ENCODE measurements at regions not wholly inside any gene's neighbourhood (a gene's known extent, or its start where the extent isn't known, plus 50 kb on each side); places are given as distances from the start of the nearest gene placed in this dataset.

GRCh38 chr5:57012511-57012910 is 60.6 kb upstream of the MIER3 start:
- H4K91ac ChIP-seq (ENCODE audit: insufficient read length, low read depth, low read length) = no peak overlapping the region
- no peak overlapping the region for H4K5ac ChIP-seq (ENCODE audit: insufficient read length, low read depth, low read length)
- Mint-ChIP-seq H3K27ac (no peak overlapping the region), H3K36me3 (ENCODE audit: insufficient read depth in 1 of 3, low read depth in 3 of 3) (no peaks in the 10 kb centered on the region), H3K9me3 (no peaks in the 10 kb centered on the region), H3K4me3 (no peak overlapping the region), H3K4me1 (peaks cover 16 to 20% of the 10 kb centered on the region in 2 experiments), H3K27me3 (ENCODE audit: low read depth) (no peaks in the 10 kb centered on the region)
- H3T11ph ChIP-seq (ENCODE audit: low read length) = no peak overlapping the region
- no peak for DNase-seq
- no peak overlapping the region for H2AK5ac ChIP-seq (ENCODE audit: insufficient read length, low read length)
- H4K20me1 ChIP-seq (ENCODE audit: control insufficient read depth, insufficient read depth, insufficient read length) = no peaks in the 10 kb centered on the region
- H3K56ac ChIP-seq (ENCODE audit: insufficient read length, low read depth, low read length) = no peak overlapping the region
- H3K23ac ChIP-seq (ENCODE audit: insufficient read length, low read depth, low read length) = no peak overlapping the region
- H3K18ac ChIP-seq (ENCODE audit: insufficient read length, low read depth, low read length) = no peak overlapping the region
- H2AFZ ChIP-seq (ENCODE audit: low read length) = no peak overlapping the region
- TF ChIP-seq CTCF (conservative IDR thresholded peaks at IDR 0.05) = no peak
- H3K14ac ChIP-seq (ENCODE audit: insufficient read depth, low read length) = no peak overlapping the region
- H3K27ac ChIP-seq (ENCODE audit: insufficient read length, low read depth, low read length) = no peak overlapping the region
- H2BK20ac ChIP-seq (ENCODE audit: low read depth, low read length, poor library complexity, severe bottlenecking) = no peak overlapping the region
- no peak overlapping the region for H3K4ac ChIP-seq (ENCODE audit: low read depth, low read length)
- no peaks in the 10 kb centered on the region for H3K79me1 ChIP-seq (ENCODE audit: insufficient read depth, low read depth, low read length, poor library complexity, severe bottlenecking)
- no peaks in the 10 kb centered on the region for H3K9me3 ChIP-seq (ENCODE audit: control insufficient read depth, low read depth, low read length)
- H2BK5ac ChIP-seq (ENCODE audit: insufficient read length, low read length) = no peak overlapping the region
- no peak overlapping the region for H2BK12ac ChIP-seq (ENCODE audit: insufficient read length, low read depth, low read length)
- no peaks in the 10 kb centered on the region for H3K79me2 ChIP-seq (ENCODE audit: insufficient read depth, low read length)
- H2BK15ac ChIP-seq (ENCODE audit: low read depth, low read length) = no peak overlapping the region
- no peaks in the 10 kb centered on the region for H3K4me1 ChIP-seq (ENCODE audit: insufficient read depth, low read length)
- no peak overlapping the region for H3K9ac ChIP-seq (ENCODE audit: extremely low read depth, insufficient read length, low read length)
- H3K23me2 ChIP-seq (ENCODE audit: insufficient read length, low read depth, low read length, poor library complexity, severe bottlenecking) = no peaks in the 10 kb centered on the region
- no peak overlapping the region for H4K8ac ChIP-seq (replicated peaks; ENCODE audit: insufficient read length, low read depth, low read length)
- no CpG with 5 or more reads among the region's 2 CpGs for WGBS (ENCODE audit: extremely low coverage, insufficient read length, low lambda C conversion rate)
- no peak overlapping the region for H2BK120ac ChIP-seq (ENCODE audit: low read depth, low read length, poor library complexity, severe bottlenecking)
- H3K4me2 ChIP-seq (ENCODE audit: insufficient read depth, insufficient read length, low read length) = no peak overlapping the region
- H3K27me3 ChIP-seq (ENCODE audit: insufficient read depth, low read length) = no peaks in the 10 kb centered on the region

All from H9 (cell line).